ENCODE measurements at regions not wholly inside any gene's neighbourhood (a gene's known extent, or its start where the extent isn't known, plus 50 kb on each side); places are given as distances from the start of the nearest gene placed in this dataset.
"Not testable (repeated sequence)": the region's sequence is repeated elsewhere in the genome, so short reads cannot be mapped to it uniquely, and the experiment has no call there.

- no peak for DNase-seq
Observed at GRCh38 chr12:131230340-131231031, 276.8 kb downstream of the ADGRD1 start.

DNA sequence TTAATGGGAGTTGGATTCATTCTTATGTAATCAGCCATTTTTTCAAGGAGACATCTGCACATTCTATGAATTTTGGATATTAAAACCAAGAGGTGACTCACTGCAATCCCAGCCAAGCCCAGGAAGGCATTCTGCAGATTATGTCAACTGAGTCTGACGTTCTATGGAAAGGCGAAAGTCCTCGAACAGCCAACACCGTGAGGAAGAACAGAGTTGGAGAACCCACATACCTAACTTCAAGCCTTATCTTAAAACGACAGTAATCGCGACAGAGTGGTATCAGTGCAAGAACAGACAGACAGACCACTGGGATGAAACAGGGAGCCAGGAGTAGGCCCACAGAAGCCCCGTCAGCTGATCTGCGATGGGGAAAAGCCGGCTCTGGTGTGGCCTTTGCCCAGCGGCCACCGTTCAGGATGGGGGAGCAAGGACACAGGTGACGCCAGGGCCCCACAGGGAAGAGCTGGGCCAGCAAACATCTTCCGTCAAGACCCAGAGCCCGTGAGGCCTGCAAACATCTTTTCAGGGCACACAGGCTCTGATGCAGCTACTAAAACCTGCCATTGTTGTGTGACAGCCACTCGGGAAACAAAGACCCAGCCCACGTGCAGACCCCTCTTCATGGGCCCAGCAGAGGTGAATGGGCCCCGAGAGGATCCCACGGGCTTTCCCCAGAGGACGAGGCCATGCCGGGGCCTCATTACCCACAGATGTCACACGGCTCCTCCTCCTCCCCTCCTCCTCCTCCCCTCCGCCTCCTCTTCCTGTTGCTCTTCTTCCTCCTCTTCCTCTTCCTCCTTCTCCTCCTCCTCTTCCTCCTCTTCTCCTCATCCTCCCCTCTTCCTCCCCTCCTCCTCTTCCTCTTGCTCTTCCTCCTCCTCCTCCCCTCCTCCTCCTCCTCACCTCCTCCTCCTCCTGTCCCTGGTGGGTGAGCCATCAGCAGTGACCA is 277.6 kb downstream of the ADGRD1 start:
- DNase-seq = no peak

- DNase-seq = no peak
Observed at GRCh38 chr12:131232036-131232435, 278.3 kb downstream of the ADGRD1 start.

- DNase-seq = not testable (repeated sequence)
Observed at GRCh38 chr12:131232872-131233271, 279.2 kb downstream of the ADGRD1 start.

DNA sequence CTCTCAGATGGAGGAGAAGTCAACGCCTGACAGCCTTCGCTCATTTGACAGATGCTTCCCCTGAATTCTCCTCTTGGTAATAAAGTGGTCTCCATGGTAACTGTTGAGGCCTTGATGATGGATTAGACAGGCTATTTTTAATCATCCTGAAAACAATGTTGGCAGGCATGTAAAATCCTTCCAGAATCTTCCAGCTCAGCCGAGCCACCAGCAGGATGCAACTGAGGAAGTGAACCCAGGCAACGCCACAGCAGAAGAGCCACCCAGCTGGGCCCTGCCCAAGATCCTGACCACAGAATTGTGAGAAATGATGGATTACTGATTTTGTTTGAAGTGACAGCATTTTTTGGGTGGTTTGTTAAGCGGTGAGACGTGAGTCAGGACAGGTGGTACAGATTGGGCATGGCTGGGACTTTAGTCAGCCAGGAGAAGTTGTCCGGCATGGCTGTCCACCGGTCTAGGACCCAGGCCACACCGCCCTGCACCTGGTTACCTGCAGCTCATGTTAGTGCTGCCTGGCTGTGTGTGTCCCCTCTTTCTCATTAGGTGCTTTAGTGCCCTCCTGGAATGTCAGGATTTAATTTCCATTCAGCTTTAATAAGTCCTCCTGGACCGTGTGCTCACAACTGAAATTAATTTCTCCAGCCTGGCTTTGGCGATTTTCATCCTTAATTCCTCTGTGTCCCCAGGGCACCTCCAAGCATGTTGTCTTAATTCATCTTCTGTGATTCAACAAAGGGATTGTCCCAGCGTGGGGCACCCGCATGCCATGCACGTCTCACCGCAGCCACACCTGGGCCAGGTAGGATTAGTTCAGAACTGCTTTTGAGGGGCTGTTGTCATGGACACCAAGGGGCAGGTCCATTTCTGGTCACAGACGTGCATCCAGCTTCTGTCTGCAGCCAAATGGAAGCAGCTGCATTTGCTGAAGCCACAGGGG is 280.4 kb downstream of the ADGRD1 start:
- DNase-seq = not testable (repeated sequence)

- not testable (repeated sequence) for DNase-seq
Observed at GRCh38 chr12:131234841-131235271, 281.1 kb downstream of the ADGRD1 start.

- no peak for DNase-seq
Observed at GRCh38 chr12:131235871-131236271, 282.2 kb downstream of the ADGRD1 start.

- no peak for DNase-seq
Observed at GRCh38 chr12:131239384-131240094, 285.8 kb downstream of the ADGRD1 start.

- DNase-seq = no peak
Observed at GRCh38 chr12:131241517-131241916, 287.8 kb downstream of the ADGRD1 start.

DNA sequence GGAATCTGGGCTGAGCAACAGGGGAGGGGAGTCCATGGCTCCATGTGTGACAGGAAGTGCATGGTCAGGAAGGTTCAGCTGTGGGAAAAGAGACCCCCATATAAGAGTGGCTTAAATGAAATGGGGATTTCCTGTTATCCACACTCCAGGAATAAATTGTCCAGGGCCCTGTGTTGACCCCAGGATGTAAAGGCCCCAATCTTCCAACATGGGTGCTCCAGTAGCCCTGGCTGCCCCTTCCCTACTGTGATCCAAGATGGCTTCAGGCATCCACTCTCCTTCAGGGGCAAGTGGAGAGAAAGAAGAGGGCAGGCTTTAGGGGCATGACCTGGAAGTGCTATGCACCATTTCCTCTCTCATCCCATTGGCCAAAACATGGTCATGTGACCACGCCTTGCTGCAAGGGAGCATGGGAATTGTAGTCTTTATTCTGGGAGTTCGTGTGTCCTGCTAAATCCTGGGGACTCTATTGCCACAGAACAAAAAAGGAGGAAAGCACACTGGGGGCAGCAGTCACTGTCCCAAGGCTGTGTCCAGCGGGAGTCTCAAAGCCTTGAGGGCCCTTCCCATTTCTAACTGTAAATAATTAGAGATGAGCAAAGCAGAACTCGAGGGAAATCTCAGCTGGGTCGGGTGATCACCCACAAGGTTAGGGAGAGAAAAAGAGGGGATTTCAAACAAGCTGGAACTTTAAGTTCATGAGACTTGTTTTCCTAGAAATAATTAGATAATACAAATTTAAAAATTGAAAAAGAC is 289.2 kb downstream of the ADGRD1 start:
- peak; percentile 16 to 31 for DNase-seq

- DNase-seq = not testable (repeated sequence)
Observed at GRCh38 chr12:131244157-131244688, 290.5 kb downstream of the ADGRD1 start.

- not testable (repeated sequence) for DNase-seq
Observed at GRCh38 chr12:131245161-131245560, 291.5 kb downstream of the ADGRD1 start.

- no peak for DNase-seq
Observed at GRCh38 chr12:131245564-131246355, 292.1 kb downstream of the ADGRD1 start.

GRCh38 chr12:131247026-131247725 is 293.5 kb downstream of the ADGRD1 start:
- not testable (repeated sequence) for DNase-seq

GRCh38 chr12:131247875-131248274 is 294.2 kb downstream of the ADGRD1 start:
- DNase-seq = not testable (repeated sequence)

- no peak for DNase-seq
Observed at GRCh38 chr12:131249246-131250027, 295.7 kb downstream of the ADGRD1 start.

DNA sequence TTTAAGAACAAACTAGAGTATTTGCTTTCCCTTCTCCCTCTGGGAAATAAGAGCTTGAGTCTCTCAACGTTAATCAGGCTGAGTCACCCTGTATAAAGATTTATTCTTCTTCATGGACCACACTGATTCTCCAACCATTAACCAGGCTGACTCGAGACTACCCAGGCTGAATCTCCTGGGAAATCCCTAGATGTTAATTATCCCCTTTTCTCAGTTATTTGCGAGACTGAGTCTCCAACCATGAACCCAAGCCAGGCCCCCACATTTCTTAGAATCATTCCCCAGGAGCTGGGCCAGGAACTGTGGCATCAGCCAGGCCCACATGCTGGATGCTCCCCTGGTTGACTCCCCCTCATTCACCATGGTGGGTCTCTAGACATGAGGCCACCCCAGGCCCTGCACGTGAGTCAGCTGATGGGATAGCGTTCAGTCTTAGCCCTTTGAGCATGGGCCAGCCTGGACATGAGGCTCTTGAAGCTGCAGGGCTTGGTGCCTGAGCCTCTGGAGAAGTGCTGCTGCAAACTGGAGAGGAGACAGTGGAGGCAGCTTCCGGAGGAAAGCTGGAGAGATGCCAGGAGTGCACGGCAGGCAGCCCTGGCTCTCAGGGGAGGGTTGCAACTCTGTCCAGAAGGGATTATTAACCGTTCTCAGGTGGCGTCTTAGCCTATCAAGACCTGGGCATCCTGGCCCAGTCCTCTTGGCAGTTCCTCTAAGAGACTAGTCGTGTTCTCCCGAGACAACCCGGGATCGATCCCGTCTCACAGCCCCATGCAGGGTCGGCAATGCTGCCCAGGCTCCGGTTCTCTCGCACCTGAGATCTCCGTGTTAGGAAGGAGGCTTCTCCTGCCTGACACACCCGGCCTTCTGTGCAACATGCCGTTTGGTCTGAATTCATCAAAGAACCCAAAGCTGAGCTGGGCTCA is 296.6 kb downstream of the ADGRD1 start:
- no peak for DNase-seq
